Forelimb muscle (tissue), 1 donor: ENCODE measurements at regions not wholly inside any gene's neighbourhood (a gene's known extent, or its start where the extent isn't known, plus 50 kb on each side); places are given as distances from the start of the nearest gene placed in this dataset.

Source experiments
- DNase-seq: peaks from one replicate; pipeline ENCODE4 v3.0.0-alpha.2; 2013; ENCODE audit warnings: low read depth

GRCh38 chr13:30107521-30108136 lies 199.7 kb downstream of the KATNAL1 start:
- no peak for DNase-seq

DNA sequence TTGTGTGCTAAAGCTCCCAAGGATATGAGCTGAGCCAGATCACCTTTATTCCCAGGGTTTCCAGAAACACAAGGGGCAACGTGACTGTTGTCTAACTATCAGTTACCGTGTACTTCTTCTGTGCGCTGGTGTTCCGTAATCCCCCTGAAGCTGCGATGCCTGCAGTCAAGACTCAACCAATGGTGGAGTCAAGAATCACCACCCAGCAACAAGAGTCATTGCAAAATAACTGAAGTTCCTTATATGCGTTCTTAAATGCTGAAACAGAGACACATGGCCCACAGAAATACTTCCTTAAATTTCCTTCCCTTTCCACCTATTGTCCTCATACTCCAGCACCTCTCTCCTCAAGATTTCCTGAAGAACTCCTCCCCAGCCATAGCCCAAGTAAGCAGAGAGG lies 200.2 kb downstream of the KATNAL1 start:
- no peak for DNase-seq

GRCh38 chr13:30105381-30105780 lies 202.0 kb downstream of the KATNAL1 start:
- DNase-seq = no peak

- DNase-seq = no peak
Measured at GRCh38 chr13:30103161-30103840, 204.1 kb downstream of the KATNAL1 start.

GRCh38 chr13:30100226-30100625 lies 207.1 kb downstream of the KATNAL1 start:
- DNase-seq = no peak

DNA sequence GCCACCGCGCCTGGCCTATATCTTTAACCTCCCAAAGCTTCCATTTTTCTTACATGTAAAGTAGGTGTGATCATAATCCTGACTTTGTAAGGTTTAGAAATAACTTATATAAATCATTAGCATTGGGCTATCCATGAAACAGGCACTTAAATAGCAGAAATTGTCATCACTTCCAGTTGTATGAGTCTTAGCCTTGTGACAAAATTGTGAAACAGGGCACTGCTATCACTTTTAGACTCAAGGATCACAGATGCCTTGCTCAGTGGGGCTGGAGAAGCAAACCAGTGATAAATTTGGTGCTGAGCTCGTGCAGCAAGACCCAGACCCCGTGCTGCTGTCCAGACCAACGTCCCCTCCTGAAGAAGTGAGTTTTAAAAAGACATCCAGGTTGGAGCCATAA lies 209.7 kb downstream of the KATNAL1 start:
- DNase-seq = no peak

- DNase-seq = no peak
Measured at GRCh38 chr13:30097089-30097488, 210.3 kb downstream of the KATNAL1 start.

DNA sequence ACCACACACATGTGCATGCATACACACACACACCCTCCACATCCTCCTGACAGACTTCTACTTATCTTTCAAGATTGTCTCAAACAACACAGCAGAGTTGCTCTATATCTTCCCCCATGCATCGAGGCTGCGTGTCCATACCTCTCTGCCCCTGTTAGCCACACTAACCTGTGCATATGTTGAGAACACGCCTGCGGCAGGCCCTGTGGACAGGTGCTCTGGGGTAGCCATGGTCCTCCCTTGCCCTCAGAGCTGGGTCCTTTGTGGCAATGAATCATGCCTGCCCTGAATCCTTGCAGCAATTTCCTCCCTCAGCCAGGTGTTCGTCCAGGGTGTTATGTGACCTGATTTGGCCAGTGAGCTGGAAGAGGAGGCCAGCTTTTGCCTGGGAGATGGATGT lies 213.3 kb downstream of the KATNAL1 start:
- no peak for DNase-seq

- DNase-seq = no peak
Measured at GRCh38 chr13:30093236-30093635, 214.1 kb downstream of the KATNAL1 start.

GRCh38 chr13:30091691-30092090 lies 215.7 kb downstream of the KATNAL1 start:
- no peak for DNase-seq

DNA sequence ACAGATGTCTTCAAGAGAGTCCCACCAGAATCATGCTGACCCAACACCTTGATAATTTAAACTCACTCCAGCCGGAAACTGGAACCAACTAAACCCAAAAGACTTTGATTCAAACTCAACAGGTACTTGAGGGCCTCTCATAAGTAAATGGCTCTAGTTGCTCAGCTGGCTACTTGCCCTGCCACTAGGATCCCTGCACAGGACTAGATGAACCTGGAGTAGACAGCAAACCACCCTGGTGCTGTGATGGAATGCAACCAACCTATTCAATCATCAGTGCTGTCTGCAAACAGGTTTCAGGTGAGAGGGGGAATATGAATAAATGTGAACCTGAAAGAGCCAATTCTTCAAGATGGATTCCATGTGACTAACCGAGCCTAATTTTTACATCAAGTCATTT lies 216.3 kb downstream of the KATNAL1 start:
- DNase-seq = no peak

DNA sequence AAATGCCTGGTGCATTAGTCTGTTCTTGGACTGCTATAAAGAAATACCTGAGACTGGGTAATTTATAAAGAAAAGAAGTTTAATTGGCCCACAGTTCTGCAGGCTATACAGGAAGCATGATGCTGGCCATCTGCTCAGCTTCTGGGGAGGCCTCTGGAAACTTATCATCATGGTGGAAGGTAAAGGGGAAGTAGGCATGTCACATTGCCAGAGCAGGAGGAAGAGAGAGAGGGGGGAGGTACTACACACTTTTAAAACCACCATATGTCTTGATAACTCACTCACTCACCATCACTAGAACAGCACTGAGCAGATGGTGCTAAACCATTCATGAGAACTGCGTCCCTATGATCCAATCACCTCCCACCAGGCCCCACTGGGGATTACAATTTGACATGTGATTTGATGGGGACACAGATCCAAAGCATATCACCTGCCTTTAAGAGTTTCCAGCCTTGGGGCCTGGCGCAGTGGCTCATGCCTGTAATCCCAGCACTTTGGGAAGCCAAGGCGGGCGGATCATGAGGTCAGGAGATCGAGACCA lies 219.0 kb downstream of the KATNAL1 start:
- DNase-seq = no peak

GRCh38 chr13:30085087-30085486 lies 222.3 kb downstream of the KATNAL1 start:
- no peak for DNase-seq

- DNase-seq = no peak
Measured at GRCh38 chr13:30082391-30082790, 225.0 kb downstream of the KATNAL1 start.

DNA sequence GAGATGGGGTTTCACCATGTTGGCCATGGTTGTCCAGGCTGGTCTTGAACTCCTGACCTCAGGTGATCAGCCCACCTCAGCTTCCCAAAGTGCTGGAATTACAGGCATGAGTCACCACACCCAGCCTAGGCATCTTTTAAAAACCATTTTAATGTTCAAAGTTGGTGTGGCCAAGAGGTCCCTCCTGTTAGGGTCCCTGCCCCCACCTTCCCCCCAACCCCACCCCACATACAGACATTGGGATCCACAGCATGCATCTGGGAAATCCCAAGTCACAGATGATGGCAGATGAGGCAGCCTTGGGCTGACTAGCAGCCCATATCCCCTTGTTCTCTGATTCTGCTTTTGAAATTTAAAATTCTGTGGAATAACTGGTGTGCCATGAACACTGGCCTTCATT lies 226.0 kb downstream of the KATNAL1 start:
- DNase-seq = no peak

- DNase-seq = no peak
Measured at GRCh38 chr13:30079501-30079900, 227.8 kb downstream of the KATNAL1 start.

- DNase-seq = no peak
Measured at GRCh38 chr13:30078059-30078458, 227.6 kb upstream of the UBL3 start.

DNA sequence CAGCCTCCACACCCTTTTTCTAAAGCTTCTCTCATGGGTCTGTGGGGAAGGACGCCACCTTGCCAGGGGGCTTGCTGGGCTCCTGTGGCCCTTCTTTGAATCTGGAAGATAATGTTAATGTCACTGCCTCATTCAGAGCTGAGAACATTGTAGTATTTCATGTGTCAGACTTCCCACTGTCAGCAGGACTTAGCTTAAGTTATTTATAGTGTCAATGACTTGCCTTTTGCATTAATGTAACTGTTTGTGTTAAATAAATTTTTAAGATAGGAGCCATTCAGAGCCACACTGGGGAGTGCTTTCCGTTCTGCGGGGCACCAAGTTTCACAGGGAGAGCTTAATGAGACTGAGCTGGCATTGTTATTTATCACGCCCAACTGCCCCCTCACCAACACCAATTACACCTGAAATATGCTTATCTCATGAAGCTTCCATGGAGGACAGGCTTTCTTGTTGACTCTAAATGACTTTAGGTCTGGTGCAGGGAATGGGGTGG lies 226.9 kb upstream of the UBL3 start:
- no peak for DNase-seq

GRCh38 chr13:30074955-30075614 lies 224.7 kb upstream of the UBL3 start:
- DNase-seq = no peak

DNA sequence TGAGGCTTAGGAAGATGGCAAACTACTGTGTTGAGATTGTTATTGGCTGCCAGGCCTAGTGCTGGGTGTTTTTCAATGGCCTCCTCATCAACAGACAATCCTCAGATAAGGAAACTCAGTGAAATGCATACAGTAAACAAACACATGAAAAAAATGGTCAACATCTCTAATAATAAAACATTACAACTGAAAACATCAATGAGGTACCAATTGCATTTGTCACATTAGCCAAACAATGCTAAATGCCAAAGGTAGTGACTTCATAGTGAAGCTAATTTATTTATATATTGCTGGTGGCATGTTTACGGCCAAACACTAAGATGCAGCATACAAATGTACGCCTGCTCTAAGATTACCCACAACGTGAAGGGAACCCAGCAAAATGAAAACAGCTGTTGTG lies 224.0 kb upstream of the UBL3 start:
- DNase-seq = no peak

- DNase-seq = no peak
Measured at GRCh38 chr13:30072818-30073186, 222.4 kb upstream of the UBL3 start.

GRCh38 chr13:30071969-30072817 lies 221.8 kb upstream of the UBL3 start:
- no peak for DNase-seq
